ENCODE measurements at regions not wholly inside any gene's neighbourhood (a gene's known extent, or its start where the extent isn't known, plus 50 kb on each side); places are given as distances from the start of the nearest gene placed in this dataset.

DNA sequence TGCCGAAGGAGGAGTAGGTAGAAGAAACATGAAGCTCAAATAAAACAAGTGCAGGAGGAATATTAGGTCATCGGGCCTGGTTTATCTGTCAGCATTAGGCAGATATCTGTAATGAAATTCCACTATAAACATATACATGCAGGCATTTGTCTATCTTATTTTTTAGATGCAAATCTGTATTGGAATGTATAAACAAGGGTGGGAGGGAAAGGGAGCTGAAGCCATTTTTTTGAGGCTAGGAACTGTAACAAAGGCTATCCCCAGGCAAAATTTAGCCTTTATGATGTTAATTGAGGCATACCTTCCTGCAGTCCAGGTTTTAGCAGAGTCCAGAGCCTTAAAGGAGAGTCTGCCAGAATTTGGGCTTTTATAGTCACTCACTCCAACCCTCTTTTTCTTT is 72.5 kb downstream of the PHLDA1 start:
- H3K36me3 ChIP-seq (ENCODE audit: control insufficient read depth, insufficient read depth, low read length): no peaks in the 10 kb centered on the region
- peaks cover 7% of the 10 kb centered on the region for H3K4me1 ChIP-seq (ENCODE audit: control insufficient read depth, insufficient read depth, low read length)
- H3K9me3 ChIP-seq (ENCODE audit: control insufficient read depth, low read length): no peaks in the 10 kb centered on the region
- no peaks in the 10 kb centered on the region for H3K27me3 ChIP-seq (ENCODE audit: control insufficient read depth, insufficient read depth, low read length, poor library complexity, severe bottlenecking)
- H3K27ac ChIP-seq (ENCODE audit: insufficient read depth, low read depth, low read length, poor library complexity, severe bottlenecking): no peak overlapping the region
- no peak overlapping the region for H3K4me3 ChIP-seq (ENCODE audit: insufficient read depth, low read depth, low read length)
- 41 to 43% methylated on average over 1 to 2 of the region's 2 CpGs for WGBS, 2 experiments

- no peaks in the 10 kb centered on the region for H3K27me3 ChIP-seq (ENCODE audit: control insufficient read depth, insufficient read depth, low read length, poor library complexity, severe bottlenecking)
- 67 to 71% methylated on average over 3 of the region's 3 CpGs for WGBS, 2 experiments
- H3K9me3 ChIP-seq (ENCODE audit: control insufficient read depth, low read length): no peaks in the 10 kb centered on the region
- H3K4me1 ChIP-seq (ENCODE audit: control insufficient read depth, insufficient read depth, low read length): peaks cover 7% of the 10 kb centered on the region
- no peak overlapping the region for H3K27ac ChIP-seq (ENCODE audit: insufficient read depth, low read depth, low read length, poor library complexity, severe bottlenecking)
- no peaks in the 10 kb centered on the region for H3K36me3 ChIP-seq (ENCODE audit: control insufficient read depth, insufficient read depth, low read length)
- no peak overlapping the region for H3K4me3 ChIP-seq (ENCODE audit: insufficient read depth, low read depth, low read length)
Measured at GRCh38 chr12:75955251-75955650, 76.3 kb downstream of the PHLDA1 start.

DNA sequence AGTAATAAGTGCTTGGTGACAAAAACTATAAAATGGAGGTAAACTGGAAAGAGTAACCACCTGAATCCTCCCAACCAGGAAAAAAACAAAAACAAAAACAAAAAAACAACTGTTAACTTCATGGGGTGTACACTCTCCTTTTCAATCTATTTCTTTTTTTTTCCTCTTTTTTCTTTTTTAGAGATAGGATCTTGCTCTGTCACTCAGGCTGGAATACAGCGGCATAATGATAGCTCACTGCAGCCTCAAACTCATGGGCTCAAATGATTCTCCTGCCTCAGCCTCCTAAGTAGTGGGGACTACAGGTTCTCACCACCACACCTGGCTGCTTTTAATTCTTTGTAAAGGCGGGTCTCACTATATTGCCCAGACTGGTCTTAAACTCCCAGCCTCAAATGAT is 76.8 kb downstream of the PHLDA1 start:
- H3K27ac ChIP-seq (ENCODE audit: insufficient read depth, low read depth, low read length, poor library complexity, severe bottlenecking): no peak overlapping the region
- 85 to 92% methylated on average over 2 of the region's 2 CpGs for WGBS, 2 experiments

DNA sequence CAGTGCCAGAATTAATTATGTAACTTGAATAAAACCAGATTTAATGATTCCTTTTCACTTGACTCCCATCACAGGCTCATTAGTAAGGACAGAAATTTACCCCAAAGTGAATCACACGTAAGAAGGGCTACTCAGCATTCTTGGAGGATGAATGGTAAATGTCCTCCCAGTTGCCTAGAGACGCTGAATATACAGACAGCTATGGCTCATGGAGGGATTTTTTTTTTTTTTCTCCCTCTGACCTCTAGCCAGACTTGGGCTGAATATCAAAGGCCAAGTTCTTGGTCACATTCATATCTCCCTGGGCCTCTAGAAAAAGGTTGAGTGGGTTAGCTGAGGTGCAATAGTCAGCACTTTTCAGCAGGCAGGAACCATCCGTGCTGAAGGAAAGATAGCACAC is 77.5 kb downstream of the PHLDA1 start:
- Histone ChIP-seq H3K4me3 (ENCODE audit: insufficient read depth, low read depth, low read length) (no peak overlapping the region), H3K27me3 (ENCODE audit: control insufficient read depth, insufficient read depth, low read length, poor library complexity, severe bottlenecking) (no peaks in the 10 kb centered on the region), H3K36me3 (ENCODE audit: control insufficient read depth, insufficient read depth, low read length) (no peaks in the 10 kb centered on the region), H3K9me3 (ENCODE audit: control insufficient read depth, low read length) (no peaks in the 10 kb centered on the region), H3K4me1 (ENCODE audit: control insufficient read depth, insufficient read depth, low read length) (no peaks in the 10 kb centered on the region), H3K27ac (ENCODE audit: insufficient read depth, low read depth, low read length, poor library complexity, severe bottlenecking) (no peak overlapping the region)
- WGBS, 2 experiments: 55 to 62% methylated on average over 3 of the region's 3 CpGs

More for the DNA sequence above, 76.8 kb downstream of the PHLDA1 start:
- no peak overlapping the region for H3K4me3 ChIP-seq (ENCODE audit: insufficient read depth, low read depth, low read length)
- H3K4me1 ChIP-seq (ENCODE audit: control insufficient read depth, insufficient read depth, low read length): peaks cover 7% of the 10 kb centered on the region
- H3K27me3 ChIP-seq (ENCODE audit: control insufficient read depth, insufficient read depth, low read length, poor library complexity, severe bottlenecking): no peaks in the 10 kb centered on the region
- no peaks in the 10 kb centered on the region for H3K36me3 ChIP-seq (ENCODE audit: control insufficient read depth, insufficient read depth, low read length)
- H3K9me3 ChIP-seq (ENCODE audit: control insufficient read depth, low read length): no peaks in the 10 kb centered on the region

DNA sequence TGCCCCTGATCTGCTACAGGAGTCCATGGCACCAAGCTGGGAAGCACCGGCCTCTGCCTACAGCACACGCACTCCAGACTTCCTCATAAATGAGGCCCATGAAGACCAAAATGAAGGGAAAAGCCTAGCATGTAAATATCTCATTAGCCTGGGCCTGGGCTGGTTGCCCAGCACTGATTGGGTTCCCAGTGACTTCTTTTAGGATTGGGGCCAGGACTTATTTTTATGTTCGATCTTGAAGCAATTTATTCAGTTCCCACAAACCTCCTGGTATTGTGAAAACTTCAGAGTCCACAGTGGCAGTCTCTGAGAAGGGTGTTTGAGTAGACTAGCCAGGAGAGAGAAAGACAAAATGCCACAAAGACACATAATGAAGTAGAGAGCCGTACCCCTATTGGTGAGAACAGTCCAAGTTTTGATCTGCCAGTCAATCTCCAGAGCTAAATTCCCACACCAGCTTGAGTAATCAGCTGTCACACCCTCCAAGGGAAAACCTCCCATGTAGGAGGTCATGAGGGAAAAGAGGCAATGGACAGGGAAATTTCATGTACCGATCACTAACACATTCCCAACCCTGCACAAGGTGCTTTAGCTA is 78.2 kb downstream of the PHLDA1 start:
- Histone ChIP-seq H3K27me3 (ENCODE audit: control insufficient read depth, insufficient read depth, low read length, poor library complexity, severe bottlenecking) (no peaks in the 10 kb centered on the region), H3K4me3 (ENCODE audit: insufficient read depth, low read depth, low read length) (no peak overlapping the region), H3K36me3 (ENCODE audit: control insufficient read depth, insufficient read depth, low read length) (no peaks in the 10 kb centered on the region), H3K9me3 (ENCODE audit: control insufficient read depth, low read length) (no peaks in the 10 kb centered on the region), H3K4me1 (ENCODE audit: control insufficient read depth, insufficient read depth, low read length) (no peaks in the 10 kb centered on the region), H3K27ac (ENCODE audit: insufficient read depth, low read depth, low read length, poor library complexity, severe bottlenecking) (no peak overlapping the region)
- 92 to 93% methylated on average over 5 of the region's 5 CpGs for WGBS, 2 experiments

DNA sequence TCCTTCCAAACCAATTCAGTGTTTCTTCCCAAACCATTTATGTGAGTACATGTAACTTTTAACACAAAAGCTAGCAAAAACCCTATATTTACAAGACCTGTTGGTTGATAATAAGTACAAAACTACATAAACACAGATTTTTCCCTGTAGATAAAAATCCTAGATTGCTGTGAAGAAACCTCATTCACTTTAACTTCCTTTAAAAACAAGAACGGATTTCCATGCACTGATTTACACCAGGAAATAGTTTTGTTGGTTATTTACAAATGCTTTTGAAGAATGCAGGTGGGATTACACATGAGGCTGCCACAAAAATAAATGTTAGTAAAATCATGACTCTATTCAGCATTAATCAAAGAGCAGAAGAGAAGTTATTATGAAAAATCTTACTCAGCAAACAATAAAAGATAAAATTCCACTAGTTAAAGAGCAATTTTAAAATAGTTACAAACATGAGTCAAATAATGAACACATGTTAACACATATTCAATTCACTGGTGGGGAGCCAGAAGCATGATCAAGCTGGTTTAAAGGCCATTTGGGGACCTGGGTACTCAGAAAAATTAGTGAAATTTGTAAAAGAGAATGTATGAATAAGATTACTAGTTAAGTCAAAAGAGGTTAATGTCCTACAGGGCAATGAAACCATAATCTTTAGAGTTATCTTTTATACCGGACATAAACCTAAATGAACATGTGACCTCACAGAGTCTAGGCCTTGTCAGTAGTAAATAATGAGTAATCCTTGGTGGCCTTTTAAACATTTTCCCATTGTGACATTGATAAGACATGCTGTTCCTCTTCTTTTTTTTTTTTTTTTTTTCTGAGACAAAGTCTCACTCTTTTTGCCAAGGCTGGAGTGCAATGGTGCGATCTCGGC is 79.9 kb downstream of the PHLDA1 start:
- Histone ChIP-seq H3K27me3 (ENCODE audit: control insufficient read depth, insufficient read depth, low read length, poor library complexity, severe bottlenecking) (no peaks in the 10 kb centered on the region), H3K9me3 (ENCODE audit: control insufficient read depth, low read length) (no peaks in the 10 kb centered on the region), H3K36me3 (ENCODE audit: control insufficient read depth, insufficient read depth, low read length) (no peaks in the 10 kb centered on the region), H3K4me1 (ENCODE audit: control insufficient read depth, insufficient read depth, low read length) (no peaks in the 10 kb centered on the region), H3K4me3 (ENCODE audit: insufficient read depth, low read depth, low read length) (no peak overlapping the region), H3K27ac (ENCODE audit: insufficient read depth, low read depth, low read length, poor library complexity, severe bottlenecking) (no peak overlapping the region)
- WGBS, 2 experiments: 89% methylated on average over 2 to 4 of the region's 4 CpGs

DNA sequence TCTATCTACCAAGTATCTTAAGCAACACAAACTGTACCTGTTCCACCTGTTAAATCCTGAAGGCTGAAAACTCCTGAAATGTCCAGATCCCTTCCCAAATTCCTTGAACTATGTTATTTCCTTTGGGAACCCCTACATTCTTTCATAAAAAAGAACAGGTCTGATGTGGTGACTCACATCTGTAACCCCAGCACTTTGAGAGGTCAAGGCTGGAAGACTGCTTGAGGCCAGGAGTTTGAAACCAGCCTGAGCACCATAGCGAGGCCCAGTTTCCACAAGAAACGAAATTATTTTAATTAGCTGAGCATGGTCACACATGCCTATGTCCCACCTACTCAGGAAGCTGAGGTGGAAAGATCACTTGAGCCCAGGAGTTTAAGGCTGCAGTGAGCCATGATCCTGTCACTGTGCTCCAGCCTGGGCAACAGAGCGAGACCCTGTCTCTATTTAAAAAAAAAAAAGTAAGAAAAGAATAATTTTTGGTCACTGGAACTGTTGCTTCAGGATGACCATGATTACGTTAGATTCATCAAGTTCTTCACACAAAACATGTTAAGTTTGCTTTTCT is 84.3 kb downstream of the PHLDA1 start:
- H3K4me1 ChIP-seq (ENCODE audit: control insufficient read depth, insufficient read depth, low read length): no peaks in the 10 kb centered on the region
- H3K36me3 ChIP-seq (ENCODE audit: control insufficient read depth, insufficient read depth, low read length): no peaks in the 10 kb centered on the region
- WGBS, 2 experiments: 89 to 94% methylated on average over 4 of the region's 4 CpGs
- no peaks in the 10 kb centered on the region for H3K27me3 ChIP-seq (ENCODE audit: control insufficient read depth, insufficient read depth, low read length, poor library complexity, severe bottlenecking)
- no peak overlapping the region for H3K4me3 ChIP-seq (ENCODE audit: insufficient read depth, low read depth, low read length)
- no peaks in the 10 kb centered on the region for H3K9me3 ChIP-seq (ENCODE audit: control insufficient read depth, low read length)
- no peak overlapping the region for H3K27ac ChIP-seq (ENCODE audit: insufficient read depth, low read depth, low read length, poor library complexity, severe bottlenecking)

DNA sequence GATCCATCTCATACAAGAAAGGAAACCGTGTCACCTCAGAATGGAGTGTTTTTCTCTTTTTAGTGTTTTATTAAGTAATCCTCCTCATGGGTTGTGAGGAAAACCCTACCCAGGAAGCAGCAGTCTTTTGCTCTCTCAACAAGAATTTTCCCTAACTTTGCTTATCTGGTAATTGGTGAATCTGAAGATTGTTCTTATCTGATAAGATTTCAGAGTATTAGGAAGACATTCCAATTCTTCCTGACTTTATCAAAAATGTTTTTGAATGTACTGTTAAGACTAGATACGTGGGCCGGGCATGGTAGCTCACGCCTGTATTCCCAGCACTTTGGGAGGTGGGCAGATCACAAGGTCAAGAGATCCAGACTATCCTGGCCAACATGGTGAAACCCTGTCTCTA is 86.0 kb downstream of the PHLDA1 start:
- no peaks in the 10 kb centered on the region for H3K9me3 ChIP-seq (ENCODE audit: control insufficient read depth, low read length)
- H3K27ac ChIP-seq (ENCODE audit: insufficient read depth, low read depth, low read length, poor library complexity, severe bottlenecking): no peak overlapping the region
- H3K4me1 ChIP-seq (ENCODE audit: control insufficient read depth, insufficient read depth, low read length): no peaks in the 10 kb centered on the region
- WGBS, 2 experiments: 75 to 91% methylated on average over 4 of the region's 4 CpGs
- no peak overlapping the region for H3K4me3 ChIP-seq (ENCODE audit: insufficient read depth, low read depth, low read length)
- no peaks in the 10 kb centered on the region for H3K36me3 ChIP-seq (ENCODE audit: control insufficient read depth, insufficient read depth, low read length)
- H3K27me3 ChIP-seq (ENCODE audit: control insufficient read depth, insufficient read depth, low read length, poor library complexity, severe bottlenecking): no peaks in the 10 kb centered on the region

GRCh38 chr12:75944905-75945432 is 86.6 kb downstream of the PHLDA1 start:
- H3K27ac ChIP-seq (ENCODE audit: insufficient read depth, low read depth, low read length, poor library complexity, severe bottlenecking): no peak overlapping the region
- no peak overlapping the region for H3K4me3 ChIP-seq (ENCODE audit: insufficient read depth, low read depth, low read length)
- H3K4me1 ChIP-seq (ENCODE audit: control insufficient read depth, insufficient read depth, low read length): no peaks in the 10 kb centered on the region
- H3K9me3 ChIP-seq (ENCODE audit: control insufficient read depth, low read length): no peaks in the 10 kb centered on the region
- no peaks in the 10 kb centered on the region for H3K27me3 ChIP-seq (ENCODE audit: control insufficient read depth, insufficient read depth, low read length, poor library complexity, severe bottlenecking)
- H3K36me3 ChIP-seq (ENCODE audit: control insufficient read depth, insufficient read depth, low read length): no peaks in the 10 kb centered on the region
- WGBS, 2 experiments: 89 to 94% methylated on average over 4 of the region's 4 CpGs
